Coronary artery (tissue), 2 donors: ENCODE measurements at regions not wholly inside any gene's neighbourhood (a gene's known extent, or its start where the extent isn't known, plus 50 kb on each side); places are given as distances from the start of the nearest gene placed in this dataset.
A peak's percentile ranks its signal among the peaks of the same experiment; 100 is the strongest.

Experiments used
- DNase-seq: peaks from one replicate; pipeline ENCODE4 v3.0.0-alpha.2; 2017; ENCODE audit warnings: low spot score
- H3K27ac ChIP-seq, 2 donors: fragments of 200-600 bp; sonication (generic); one replicate each; pipeline ENCODE4 v1.5.1; 2016 to 2019
- H3K4me3 ChIP-seq: fragments of 200-600 bp; sonication (generic); 2 replicates; pipeline ENCODE4 v1.5.1; 2016; ENCODE audit warnings: mild to moderate bottlenecking, moderate library complexity
- TF ChIP-seq, protein P1 (sequence below): fragments of 200-600 bp; sonication (generic); IDR thresholded peaks from one replicate; pipeline ENCODE4 v1.5.1; 2019; ENCODE audit warnings: antibody characterized with exemption

GRCh38 chrX:131826572-131826971 is 196.5 kb upstream of the STK26 start:
- Histone ChIP-seq H3K27ac (no peak overlapping the region), H3K4me3 (no peak overlapping the region)
- TF ChIP-seq, protein P1, sequence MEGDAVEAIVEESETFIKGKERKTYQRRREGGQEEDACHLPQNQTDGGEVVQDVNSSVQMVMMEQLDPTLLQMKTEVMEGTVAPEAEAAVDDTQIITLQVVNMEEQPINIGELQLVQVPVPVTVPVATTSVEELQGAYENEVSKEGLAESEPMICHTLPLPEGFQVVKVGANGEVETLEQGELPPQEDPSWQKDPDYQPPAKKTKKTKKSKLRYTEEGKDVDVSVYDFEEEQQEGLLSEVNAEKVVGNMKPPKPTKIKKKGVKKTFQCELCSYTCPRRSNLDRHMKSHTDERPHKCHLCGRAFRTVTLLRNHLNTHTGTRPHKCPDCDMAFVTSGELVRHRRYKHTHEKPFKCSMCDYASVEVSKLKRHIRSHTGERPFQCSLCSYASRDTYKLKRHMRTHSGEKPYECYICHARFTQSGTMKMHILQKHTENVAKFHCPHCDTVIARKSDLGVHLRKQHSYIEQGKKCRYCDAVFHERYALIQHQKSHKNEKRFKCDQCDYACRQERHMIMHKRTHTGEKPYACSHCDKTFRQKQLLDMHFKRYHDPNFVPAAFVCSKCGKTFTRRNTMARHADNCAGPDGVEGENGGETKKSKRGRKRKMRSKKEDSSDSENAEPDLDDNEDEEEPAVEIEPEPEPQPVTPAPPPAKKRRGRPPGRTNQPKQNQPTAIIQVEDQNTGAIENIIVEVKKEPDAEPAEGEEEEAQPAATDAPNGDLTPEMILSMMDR, result no peak
- DNase-seq, result no peak

- TF ChIP-seq, protein P1, result no peak
- DNase-seq, result no peak
- Histone ChIP-seq H3K27ac (no peak overlapping the region), H3K4me3 (no peak overlapping the region)
Observed at GRCh38 chrX:131827935-131828334, 195.2 kb upstream of the STK26 start.

GRCh38 chrX:131828482-131828881 is 194.6 kb upstream of the STK26 start:
- H3K27ac ChIP-seq, result no peak overlapping the region
- DNase-seq, result no peak
- TF ChIP-seq, protein P1, result no peak
- no peak overlapping the region for H3K4me3 ChIP-seq

DNA sequence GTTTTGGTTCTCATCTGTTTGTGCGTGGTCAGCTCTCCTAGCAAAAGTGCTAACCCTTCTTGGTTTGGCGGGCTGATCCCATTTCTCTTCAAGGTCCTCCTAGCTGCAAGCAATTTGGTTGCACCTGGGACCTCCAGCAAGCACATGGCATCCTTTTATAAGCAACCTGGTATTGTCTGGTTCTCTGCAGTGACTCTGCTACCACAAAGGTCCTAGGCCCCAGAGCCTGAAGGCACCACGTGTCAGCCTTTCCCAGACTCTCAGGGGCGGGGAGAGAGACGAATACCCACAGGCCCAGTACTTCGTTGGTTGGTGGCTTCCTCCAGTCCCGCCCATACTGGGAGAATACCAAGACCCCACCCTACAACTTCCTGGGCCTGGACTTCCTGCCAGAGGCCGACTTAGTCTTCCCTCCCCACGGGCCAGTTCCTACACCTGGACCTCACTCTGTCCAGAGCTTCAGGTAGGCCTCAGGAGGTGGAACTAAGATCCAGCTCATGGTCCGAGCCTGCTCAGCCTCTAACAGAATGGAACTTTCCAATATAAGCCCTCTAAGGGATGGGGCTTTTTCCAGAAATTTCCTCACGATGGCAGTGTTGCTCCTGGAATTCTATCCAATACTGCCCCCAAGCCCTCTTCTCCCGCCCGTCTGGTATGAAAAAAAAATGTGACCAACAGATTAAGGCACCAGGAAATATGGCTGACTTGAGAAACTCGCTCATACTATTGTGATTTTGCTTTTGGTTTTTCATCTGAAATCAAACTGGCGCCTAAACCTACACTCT is 192.5 kb upstream of the STK26 start:
- TF ChIP-seq, protein P1, result peak; percentile 26
- DNase-seq, result peak; percentile 81
- H3K27ac ChIP-seq, result peak overlapping the region in 1 of 2 donors; percentile 8
- H3K4me3 ChIP-seq, result peak overlapping the region; percentile 50

DNA sequence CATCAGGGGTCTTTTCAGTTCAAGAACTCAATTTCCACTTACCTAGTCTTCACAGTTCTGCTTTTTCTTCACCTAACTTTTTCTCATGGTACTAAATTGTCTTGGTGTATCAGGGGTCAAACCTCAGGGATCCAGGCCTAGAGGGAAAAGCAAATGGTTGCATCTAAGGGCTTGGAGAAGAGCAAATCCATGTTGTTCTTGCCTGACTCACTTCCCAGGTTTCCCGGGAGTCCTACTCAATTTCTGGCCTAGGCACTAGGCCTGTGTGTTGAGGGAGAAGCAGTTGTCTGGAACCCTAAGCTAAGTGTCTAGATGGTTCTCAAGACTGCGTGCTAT is 191.9 kb upstream of the STK26 start:
- Histone ChIP-seq H3K4me3 (peak overlapping the region; percentile 50), H3K27ac (peak overlapping the region in 1 of 2 donors; percentile 8)
- TF ChIP-seq, protein P1, result no peak
- no peak for DNase-seq

GRCh38 chrX:131836161-131836560 is 186.9 kb upstream of the STK26 start:
- TF ChIP-seq, protein P1, result no peak

GRCh38 chrX:131837325-131837724 is 185.8 kb upstream of the STK26 start:
- DNase-seq, result no peak
- Histone ChIP-seq H3K27ac (no peak overlapping the region), H3K4me3 (no peak overlapping the region)
- TF ChIP-seq, protein P1, result no peak

More at GRCh38 chrX:131836161-131836560, 186.9 kb upstream of the STK26 start:
- no peak for DNase-seq
- Histone ChIP-seq H3K4me3 (no peak overlapping the region), H3K27ac (no peak overlapping the region)
